Left lung (tissue), 4 donors: ENCODE measurements at regions not wholly inside any gene's neighbourhood (a gene's known extent, or its start where the extent isn't known, plus 50 kb on each side); places are given as distances from the start of the nearest gene placed in this dataset.
A peak's percentile ranks its signal among the peaks of the same experiment; 100 is the strongest.

Experiments used
- ATAC-seq: fragments of 200-7000 bp; cut with Tn5 transposase; one replicate; pipeline ENCODE4 v1.9.1; 2020; ENCODE audit warnings: moderate library complexity
- DNase-seq, 4 donors: peaks; one replicate each; pipeline ENCODE4 v3.0.0-alpha.2; 2013 to 2020
- H3K27ac ChIP-seq, 2 donors: fragments of 200-600 bp; sonication (generic) in 1 of 2; one replicate each; pipeline versions ENCODE4 v1.5.0 to v1.8.0; 2020 to 2021
- H3K27me3 ChIP-seq, 2 donors: fragments of 200-600 bp; sonication (generic) in 1 of 2; one replicate each; pipeline versions ENCODE4 v1.5.0 to v1.8.0; 2020 to 2021
- H3K36me3 ChIP-seq, 2 donors: fragments of 200-600 bp; sonication (generic) in 1 of 2; one replicate each; pipeline versions ENCODE4 v1.5.0 to v1.8.0; 2020 to 2021
- H3K4me1 ChIP-seq, 2 donors: fragments of 200-600 bp; one replicate each; pipeline ENCODE4 v1.8.0; 2021
- H3K4me3 ChIP-seq, 2 donors: fragments of 200-600 bp; sonication (generic) in 1 of 2; one replicate each; pipeline versions ENCODE4 v1.5.0 to v1.8.0; 2020 to 2021; ENCODE audit warnings: mild to moderate bottlenecking in 1 of 2
- H3K9me3 ChIP-seq, 2 donors: fragments of 200-600 bp; sonication (generic) in 1 of 2; one replicate each; pipeline versions ENCODE4 v1.5.0 to v1.8.0; 2020 to 2021
- CTCF ChIP-seq, 2 donors: fragments of 200-600 bp; sonication (generic) in 1 of 2; IDR thresholded peaks; one replicate each; pipeline versions ENCODE4 v1.5.0 to v1.8.0; 2021; ENCODE audit warnings: antibody characterized with exemption in 2 of 2
- intact Hi-C, 2 donors: fragments of 100-400 bp; cut with DNase I; formaldehyde crosslinking; loops; one replicate each; pipeline versions ENCODE4 v1.11.2 to v1.14.2; 2022
- donor health status: DM: no; HTN: yes; CAD: no.
- donor health status: DM: no; HTN: no; CAD: no.

- peaks cover 5 to 7% of the 10 kb centered on the region in 2 donors for H3K4me1 ChIP-seq
- DNase-seq (no peak), ATAC-seq (no peak)
- intact Hi-C loops = no loop called here
- TF ChIP-seq CTCF (IDR thresholded peaks at IDR 0.05) = no peak
- H3K27me3 ChIP-seq = no peaks in the 10 kb centered on the region
- no peaks in the 10 kb centered on the region for H3K9me3 ChIP-seq
- no peaks in the 10 kb centered on the region for H3K36me3 ChIP-seq
- no peak overlapping the region for H3K27ac ChIP-seq
- no peak overlapping the region for H3K4me3 ChIP-seq
Measured at GRCh38 chr10:69687426-69687825, 57.4 kb downstream of the FAM241B start.

- no peak for ATAC-seq
- Histone ChIP-seq H3K4me3 (no peak overlapping the region), H3K9me3 (no peaks in the 10 kb centered on the region), H3K27ac (no peak overlapping the region), H3K36me3 (no peaks in the 10 kb centered on the region), H3K27me3 (no peaks in the 10 kb centered on the region), H3K4me1 (no peaks in the 10 kb centered on the region)
- no peak for DNase-seq
- intact Hi-C loops = no loop called here
- no peak for TF ChIP-seq CTCF (IDR thresholded peaks at IDR 0.05)
Measured at GRCh38 chr10:69692267-69692666, 62.2 kb downstream of the FAM241B start.

- H3K36me3 ChIP-seq = no peaks in the 10 kb centered on the region
- TF ChIP-seq CTCF (IDR thresholded peaks at IDR 0.05) = no peak
- H3K4me1 ChIP-seq = no peaks in the 10 kb centered on the region
- H3K9me3 ChIP-seq = no peaks in the 10 kb centered on the region
- no peak overlapping the region for H3K27ac ChIP-seq
- no peak overlapping the region for H3K4me3 ChIP-seq
- ATAC-seq = no peak
- H3K27me3 ChIP-seq = no peaks in the 10 kb centered on the region
- intact Hi-C loops = no loop called here
- no peak for DNase-seq
Measured at GRCh38 chr10:69692891-69693290, 62.8 kb downstream of the FAM241B start.

- no peaks in the 10 kb centered on the region for H3K36me3 ChIP-seq
- no peak overlapping the region for H3K4me3 ChIP-seq
- intact Hi-C loops = no loop called here
- TF ChIP-seq CTCF (IDR thresholded peaks at IDR 0.05) = no peak
- H3K27ac ChIP-seq = no peak overlapping the region
- no peaks in the 10 kb centered on the region for H3K9me3 ChIP-seq
- DNase-seq (no peak), ATAC-seq (no peak)
- no peaks in the 10 kb centered on the region for H3K27me3 ChIP-seq
- no peaks in the 10 kb centered on the region for H3K4me1 ChIP-seq
Measured at GRCh38 chr10:69693886-69694285, 63.8 kb downstream of the FAM241B start.

GRCh38 chr10:69696073-69696731 is 66.2 kb downstream of the FAM241B start:
- Histone ChIP-seq H3K27ac (no peak overlapping the region), H3K4me3 (no peak overlapping the region), H3K4me1 (no peaks in the 10 kb centered on the region), H3K9me3 (no peaks in the 10 kb centered on the region), H3K27me3 (no peaks in the 10 kb centered on the region), H3K36me3 (no peaks in the 10 kb centered on the region)
- ATAC-seq = peak; percentile 95
- peak; percentile 47 to 53 for TF ChIP-seq CTCF (IDR thresholded peaks at IDR 0.05)
- peak in 2 of 4 donors; percentile 59 to 72 for DNase-seq
- intact Hi-C loops = no loop called here
